DOHH2 (cell line): ENCODE measurements at regions not wholly inside any gene's neighbourhood (a gene's known extent, or its start where the extent isn't known, plus 50 kb on each side); places are given as distances from the start of the nearest gene placed in this dataset.

Source experiments
- H3F3A ChIP-seq: fragments of 200-600 bp; sonication (generic), shearing (Covaris generic); 2 replicates; pipeline ENCODE4 v1.6.0; 2016; ENCODE audit warnings: antibody characterized with exemption, mild to moderate bottlenecking; ENCODE audit not compliant: control insufficient read depth, insufficient read depth
- H3K27ac ChIP-seq: fragments of 200-600 bp; sonication (generic); 2 replicates; pipeline ENCODE4 v1.5.1; 2014; ENCODE audit warnings: low read depth, mild to moderate bottlenecking, low read length, moderate library complexity
- H3K27me3 ChIP-seq: fragments of 200-600 bp; sonication (generic); 2 replicates; pipeline ENCODE4 v1.6.1; 2014; ENCODE audit warnings: mild to moderate bottlenecking, low read length, mixed read lengths; ENCODE audit not compliant: control insufficient read depth
- H3K36me3 ChIP-seq: fragments of 200-600 bp; sonication (generic); 2 replicates; pipeline ENCODE4 v1.6.1; 2014; ENCODE audit warnings: mild to moderate bottlenecking, low read length, moderate library complexity, mixed read lengths; ENCODE audit not compliant: control insufficient read depth
- H3K4me1 ChIP-seq: fragments of 200-600 bp; sonication (generic); 2 replicates; pipeline ENCODE4 v1.6.1; 2014; ENCODE audit warnings: mild to moderate bottlenecking, low read length, mixed read lengths; ENCODE audit not compliant: control insufficient read depth
- H3K4me2 ChIP-seq: fragments of 200-600 bp; sonication (generic); 2 replicates; pipeline ENCODE4 v1.6.0; 2014; ENCODE audit warnings: mild to moderate bottlenecking, low read length, moderate library complexity
- H3K4me3 ChIP-seq: fragments of 200-600 bp; sonication (generic); 2 replicates; pipeline ENCODE4 v1.5.1; 2014; ENCODE audit warnings: mild to moderate bottlenecking, low read length, mixed read lengths
- H3K79me2 ChIP-seq: fragments of 200-600 bp; sonication (generic); 2 replicates; pipeline ENCODE4 v1.6.1; 2014; ENCODE audit warnings: mild to moderate bottlenecking, low read length, mixed read lengths; ENCODE audit not compliant: control insufficient read depth
- H3K9me2 ChIP-seq: fragments of 200-600 bp; sonication (generic); replicated peaks from 2 replicates; pipeline ENCODE4 v1.6.1; 2014; ENCODE audit warnings: mild to moderate bottlenecking, low read length, mixed read lengths; ENCODE audit not compliant: control insufficient read depth
- H3K9me3 ChIP-seq: fragments of 200-600 bp; sonication (generic); 2 replicates; pipeline ENCODE4 v1.6.1; 2014; ENCODE audit warnings: antibody characterized with exemption, low read length, mixed read lengths; ENCODE audit not compliant: control insufficient read depth, insufficient read depth
- H4K20me1 ChIP-seq: fragments of 200-600 bp; sonication (generic); 2 replicates; pipeline ENCODE4 v1.6.0; 2014; ENCODE audit warnings: low read depth, mild to moderate bottlenecking, antibody characterized with exemption, low read length, moderate library complexity; ENCODE audit not compliant: control insufficient read depth, insufficient read depth
- CTCF ChIP-seq: fragments of 200-600 bp; sonication (generic); IDR thresholded peaks from one replicate; pipeline ENCODE4 v1.5.1; 2014; ENCODE audit warnings: antibody characterized with exemption, mild to moderate bottlenecking, low read depth, low read length; ENCODE audit not compliant: poor library complexity, severe bottlenecking
- EZH2phosphoT487 ChIP-seq: fragments of 200-600 bp; sonication (generic); IDR thresholded peaks from 2 replicates; pipeline ENCODE4 v1.6.1; 2017; ENCODE audit warnings: borderline replicate concordance, mild to moderate bottlenecking, antibody characterized with exemption, low read length, moderate library complexity, mixed read lengths

GRCh38 chr2:163191372-163191771 is 352.8 kb upstream of the KCNH7 start:
- no peak overlapping the region for H3K4me2 ChIP-seq
- H3K9me3 ChIP-seq: no peaks in the 10 kb centered on the region
- H3K36me3 ChIP-seq: no peaks in the 10 kb centered on the region
- no peaks in the 10 kb centered on the region for H3K4me1 ChIP-seq
- H3K9me2 ChIP-seq: no peaks in the 10 kb centered on the region
- no peak overlapping the region for H3K4me3 ChIP-seq
- no peaks in the 10 kb centered on the region for H3K79me2 ChIP-seq
- H3K27me3 ChIP-seq: no peaks in the 10 kb centered on the region
- no peaks in the 10 kb centered on the region for H3F3A ChIP-seq
- peak; percentile 63 for TF ChIP-seq CTCF
- no peak for TF ChIP-seq EZH2phosphoT487
- no peaks in the 10 kb centered on the region for H4K20me1 ChIP-seq
- no peak overlapping the region for H3K27ac ChIP-seq

DNA sequence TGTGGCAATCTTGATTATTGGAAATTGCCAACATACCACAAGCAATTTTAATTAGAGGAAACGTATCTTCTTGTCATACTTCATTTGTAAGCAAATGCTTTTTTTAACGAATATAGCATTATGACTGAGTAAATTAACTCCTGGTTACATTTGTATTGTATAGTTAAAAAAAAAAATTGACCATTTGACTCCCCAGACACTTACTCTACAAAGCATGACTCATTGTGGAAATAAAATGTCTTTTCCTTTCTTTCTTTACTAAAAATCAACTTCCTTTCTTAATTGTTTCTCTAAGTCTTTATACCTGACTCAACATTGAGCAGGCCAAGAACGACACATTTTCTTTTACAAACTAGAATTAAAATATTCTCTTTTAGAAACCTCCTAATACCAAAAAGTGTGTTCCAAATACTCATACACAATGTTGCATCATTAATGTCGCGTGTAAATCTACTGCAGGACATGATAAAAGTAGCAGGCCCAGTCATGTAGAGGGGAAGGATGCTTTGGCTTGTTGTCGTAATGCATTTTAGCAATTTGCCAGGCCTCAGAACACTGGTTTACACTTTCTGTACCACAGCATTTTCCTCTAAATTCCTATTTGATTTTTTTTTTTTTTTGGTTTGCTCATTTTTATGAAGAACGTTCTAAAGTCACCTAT is 349.6 kb upstream of the KCNH7 start:
- H3K36me3 ChIP-seq: no peaks in the 10 kb centered on the region
- no peaks in the 10 kb centered on the region for H3K27me3 ChIP-seq
- no peak overlapping the region for H3K27ac ChIP-seq
- no peak overlapping the region for H3K4me2 ChIP-seq
- H3K4me1 ChIP-seq: no peaks in the 10 kb centered on the region
- H3F3A ChIP-seq: no peaks in the 10 kb centered on the region
- H3K9me3 ChIP-seq: no peaks in the 10 kb centered on the region
- no peaks in the 10 kb centered on the region for H4K20me1 ChIP-seq
- no peak overlapping the region for H3K4me3 ChIP-seq
- H3K9me2 ChIP-seq: no peaks in the 10 kb centered on the region
- TF ChIP-seq EZH2phosphoT487 (no peak), CTCF (no peak)
- no peaks in the 10 kb centered on the region for H3K79me2 ChIP-seq

- H3K27me3 ChIP-seq: no peaks in the 10 kb centered on the region
These were observed 348.6 kb upstream of the KCNH7 start for GRCh38 chr2:163187119-163187518.

More at GRCh38 chr2:163187119-163187518, 348.6 kb upstream of the KCNH7 start:
- TF ChIP-seq CTCF: no peak
- no peak for TF ChIP-seq EZH2phosphoT487
- H3F3A ChIP-seq: no peaks in the 10 kb centered on the region
- no peak overlapping the region for H3K4me3 ChIP-seq
- H3K9me2 ChIP-seq: no peaks in the 10 kb centered on the region
- H4K20me1 ChIP-seq: no peaks in the 10 kb centered on the region
- H3K36me3 ChIP-seq: no peaks in the 10 kb centered on the region
- H3K9me3 ChIP-seq: no peaks in the 10 kb centered on the region
- H3K79me2 ChIP-seq: no peaks in the 10 kb centered on the region
- H3K27ac ChIP-seq: no peak overlapping the region
- no peaks in the 10 kb centered on the region for H3K4me1 ChIP-seq
- H3K4me2 ChIP-seq: no peak overlapping the region
